Activated effector memory CD4-positive, alpha-beta T cell treated with anti-CD3 and anti-CD28 coated beads, Interleukin-2, amount 50 U/mL, for 16 hours (primary cell): ENCODE measurements at regions not wholly inside any gene's neighbourhood (a gene's known extent, or its start where the extent isn't known, plus 50 kb on each side); places are given as distances from the start of the nearest gene placed in this dataset.
"Not testable (repeated sequence)": the region's sequence is repeated elsewhere in the genome, so short reads cannot be mapped to it uniquely, and the experiment has no call there.

Experiments
- DNase-seq: peaks from one replicate; pipeline ENCODE4 v3.0.0-alpha.2; 2020

DNA sequence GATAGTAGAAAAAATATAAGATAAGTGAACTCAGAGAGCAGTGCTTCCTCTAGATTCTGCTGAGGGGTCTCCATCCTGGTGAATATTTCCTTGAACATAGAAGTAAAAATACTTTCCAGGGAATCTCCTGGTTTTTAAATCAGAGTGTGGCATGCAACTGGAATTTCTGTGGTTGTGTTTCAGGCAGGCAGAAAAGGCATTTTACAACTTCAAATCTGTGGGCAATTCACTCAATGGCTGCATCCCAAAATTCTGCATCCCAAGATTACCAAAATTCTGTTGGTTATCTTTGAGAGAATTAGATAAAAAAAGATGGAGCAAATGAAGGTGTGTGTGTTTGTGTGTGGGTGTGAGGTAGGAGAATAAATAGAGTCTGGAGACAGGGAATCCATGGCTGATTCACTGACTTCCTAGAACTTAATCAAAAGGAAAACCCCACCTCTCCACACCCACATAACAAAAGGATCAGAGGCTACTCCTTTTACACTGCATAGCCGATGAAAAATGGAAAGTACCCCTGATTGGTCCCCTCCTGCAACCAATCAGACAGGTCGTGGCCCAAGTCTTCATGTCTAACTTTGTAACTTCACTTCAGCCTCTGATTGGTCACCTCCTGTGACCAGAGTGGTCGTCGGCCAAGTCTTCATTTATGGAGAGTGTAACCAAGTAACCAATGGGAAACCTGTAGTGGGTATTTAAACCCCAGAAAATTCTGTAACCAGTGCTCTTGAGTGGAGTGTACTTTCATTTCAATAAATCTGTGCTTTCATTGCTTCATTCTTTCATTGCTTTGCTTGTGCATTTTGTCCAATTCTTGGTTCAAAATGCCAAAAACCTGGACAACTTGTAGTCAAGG lies 112.8 kb downstream of the DLEU7 start:
- no peak for DNase-seq

DNA sequence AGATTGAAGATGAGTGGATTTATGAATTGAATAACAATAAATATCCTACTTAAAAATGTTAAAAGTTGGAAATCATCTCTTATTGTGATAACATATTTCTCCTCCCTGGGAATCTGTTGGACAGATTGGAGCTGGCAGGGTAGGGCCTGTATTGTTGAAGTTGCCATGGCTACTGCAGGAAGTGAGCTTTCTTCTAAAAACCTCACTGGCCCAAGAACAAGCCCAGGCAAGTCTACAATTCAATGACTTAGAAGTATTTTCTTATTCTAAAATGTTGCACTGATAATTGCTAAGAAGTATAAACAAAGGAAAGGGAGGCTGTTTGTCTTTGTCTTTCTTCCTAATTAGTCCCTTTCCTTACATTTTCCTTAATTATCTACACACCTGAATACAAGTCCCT lies 112.1 kb downstream of the DLEU7 start:
- DNase-seq, result no peak

DNA sequence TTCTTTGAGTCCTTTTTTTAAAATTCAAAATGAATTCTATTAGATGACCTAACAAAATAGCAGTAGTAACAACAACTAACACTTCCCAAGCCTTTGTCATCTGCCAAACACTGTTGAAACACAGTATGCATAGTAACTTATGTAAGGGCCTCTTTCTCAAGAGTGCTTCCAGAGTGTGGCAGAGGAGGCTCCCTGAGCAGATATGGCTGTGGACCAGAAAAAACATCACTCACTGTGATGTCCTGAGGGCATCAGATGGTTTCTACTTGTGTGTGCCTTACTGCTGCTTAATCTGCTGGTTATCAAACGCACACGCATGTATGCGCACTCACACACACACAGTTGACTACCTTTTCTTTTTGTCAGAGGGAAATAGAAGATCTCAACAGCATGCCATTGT lies 110.8 kb downstream of the DLEU7 start:
- no peak for DNase-seq

DNA sequence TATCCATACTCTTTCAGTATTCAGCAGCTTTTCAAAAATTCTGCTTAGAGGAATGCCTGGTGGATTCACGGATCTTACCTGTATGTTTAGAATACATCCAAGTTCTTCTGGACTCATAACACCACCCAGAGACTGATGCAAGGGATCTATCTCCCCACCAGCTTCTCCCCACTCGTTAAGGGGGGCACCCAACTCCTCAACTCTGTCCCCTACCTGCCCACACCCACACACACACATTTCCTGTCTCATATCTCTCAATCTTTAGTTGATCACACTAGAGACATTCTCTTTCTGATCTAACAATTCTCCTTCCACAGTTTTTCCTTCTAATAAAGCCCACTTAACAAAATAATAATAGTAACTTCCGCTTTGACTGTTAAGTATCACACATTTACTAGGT lies 110.1 kb downstream of the DLEU7 start:
- DNase-seq, result no peak

DNA sequence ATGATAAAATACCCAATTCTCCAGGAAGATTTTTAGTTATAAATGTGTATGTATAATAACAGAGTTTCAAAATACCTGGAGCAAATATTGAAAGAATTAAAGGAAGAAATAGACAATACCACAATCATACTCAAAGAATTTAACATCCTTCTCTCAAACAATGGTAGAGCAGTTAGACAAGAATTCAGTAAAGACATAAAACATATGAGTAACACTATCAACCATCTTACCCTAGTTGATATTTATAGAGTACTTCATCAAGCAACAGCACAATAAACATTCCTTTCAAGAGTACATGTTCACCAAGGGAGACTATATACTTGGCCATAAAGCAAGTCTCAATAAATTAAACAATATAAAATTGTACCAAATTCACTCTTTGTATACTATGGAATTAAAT lies 108.4 kb downstream of the DLEU7 start:
- DNase-seq, result no peak

- DNase-seq, result no peak
Observed at GRCh38 chr13:50740052-50740741, 103.3 kb downstream of the DLEU7 start.

GRCh38 chr13:50742353-50742752 lies 101.1 kb downstream of the DLEU7 start:
- DNase-seq, result no peak

DNA sequence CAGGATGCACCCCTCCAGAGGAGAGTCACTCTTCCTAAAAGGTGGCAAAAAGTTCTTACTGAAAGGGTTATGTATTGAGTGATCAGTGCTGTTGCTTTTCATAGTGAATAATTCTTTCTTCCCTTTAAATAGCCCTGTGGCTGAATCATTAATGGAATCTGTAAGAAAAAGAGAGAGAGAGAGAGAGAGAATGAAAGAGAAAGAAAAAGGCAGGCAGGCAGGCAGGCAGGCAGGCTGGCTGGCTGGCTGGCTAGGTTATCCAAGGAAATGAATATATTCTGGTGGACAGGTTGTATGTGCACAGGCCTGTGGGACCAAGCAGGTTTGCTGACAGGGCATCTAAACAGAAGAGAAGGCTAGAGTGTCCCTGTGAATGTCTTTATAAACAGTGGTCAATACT lies 100.5 kb downstream of the DLEU7 start:
- no peak for DNase-seq

DNA sequence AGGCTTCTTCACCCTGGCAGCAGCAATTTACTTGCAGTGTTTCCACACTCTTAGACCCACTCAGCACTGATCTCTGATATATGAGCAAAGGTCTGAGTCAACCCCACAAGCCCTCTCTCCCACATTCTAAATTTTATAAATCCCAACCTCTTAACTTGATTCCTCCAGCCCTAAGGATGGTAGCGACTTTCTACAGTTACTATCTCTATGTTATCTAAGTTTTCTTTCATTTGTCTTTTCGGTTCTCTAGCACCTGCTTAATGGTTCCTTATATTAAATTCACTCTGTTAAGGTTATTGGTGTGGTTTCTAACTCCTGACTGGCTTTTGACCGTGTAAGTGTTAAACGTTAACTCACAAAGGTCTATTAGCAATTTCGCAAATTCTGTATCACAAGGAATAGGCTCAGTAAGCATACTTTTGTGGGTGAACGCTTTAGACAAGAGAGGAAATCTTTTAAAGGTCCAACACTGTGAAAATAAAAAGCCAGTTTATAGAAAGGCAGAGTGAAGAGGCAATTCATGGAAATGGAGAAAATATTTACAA lies 99.3 kb downstream of the DLEU7 start:
- no peak for DNase-seq

- DNase-seq, result no peak
Observed at GRCh38 chr13:50745542-50746115, 97.9 kb downstream of the DLEU7 start.

GRCh38 chr13:50747737-50748350 lies 95.6 kb downstream of the DLEU7 start:
- DNase-seq, result no peak

DNA sequence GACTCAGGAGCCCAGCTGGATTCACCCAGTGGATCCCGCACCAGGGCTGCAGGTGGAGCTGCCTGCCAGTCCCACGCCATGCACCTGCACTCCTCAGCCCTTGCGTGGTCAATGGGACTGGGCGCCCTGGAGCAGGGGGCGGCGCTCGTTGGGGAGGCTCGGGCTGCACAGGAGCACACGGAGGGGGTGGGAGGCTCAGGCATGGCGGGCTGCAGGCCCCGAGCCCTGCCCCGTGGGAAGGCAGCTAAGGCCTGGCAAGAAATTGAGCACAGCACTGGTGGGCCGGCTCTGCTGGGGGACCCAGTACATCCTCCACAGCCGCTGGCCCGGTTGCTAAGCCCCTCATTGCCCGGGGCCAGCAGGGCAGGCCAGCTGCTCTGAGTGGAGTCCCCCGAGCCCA lies 90.3 kb downstream of the DLEU7 start:
- not testable (repeated sequence) for DNase-seq

DNA sequence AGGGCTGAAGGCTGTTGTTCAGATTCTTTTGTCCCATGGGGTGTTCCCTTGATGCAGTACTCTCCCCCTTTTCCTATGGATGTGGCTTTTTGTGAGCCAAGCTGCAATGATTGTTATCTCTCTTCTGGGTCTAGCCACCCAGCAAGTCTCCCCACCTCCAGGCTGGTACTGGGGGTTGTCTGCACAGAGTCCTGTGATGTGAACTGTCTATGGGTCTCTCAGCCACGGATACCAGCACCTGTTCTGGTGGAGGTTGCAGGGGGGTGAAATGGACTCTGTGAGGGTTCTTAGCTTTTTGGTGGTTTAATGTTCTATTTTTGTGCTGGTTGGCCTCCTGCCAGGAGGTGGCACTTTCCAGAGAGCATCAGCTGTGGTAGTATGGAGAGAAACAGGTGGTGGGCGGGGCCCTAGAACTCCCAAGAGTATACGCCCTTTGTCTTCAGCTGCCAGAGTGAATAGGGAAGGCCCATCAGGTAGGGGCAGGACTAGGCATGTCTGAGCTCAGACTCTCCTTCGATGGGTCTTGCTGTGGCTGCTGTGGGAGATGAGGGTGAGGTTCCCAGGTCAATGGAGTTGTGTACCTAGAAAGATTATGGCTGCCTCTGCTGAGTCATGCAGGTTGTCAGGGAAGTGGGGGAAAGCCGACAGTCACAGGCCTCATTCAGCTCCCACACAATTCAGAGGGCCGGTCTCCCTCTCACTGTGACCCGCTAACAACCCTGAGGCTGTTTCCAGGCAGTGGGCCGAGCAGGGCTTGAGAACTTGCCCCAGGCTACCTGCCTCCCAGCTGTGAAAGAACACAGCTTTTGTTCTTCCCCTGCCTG lies 87.4 kb downstream of the DLEU7 start:
- DNase-seq, result not testable (repeated sequence)

DNA sequence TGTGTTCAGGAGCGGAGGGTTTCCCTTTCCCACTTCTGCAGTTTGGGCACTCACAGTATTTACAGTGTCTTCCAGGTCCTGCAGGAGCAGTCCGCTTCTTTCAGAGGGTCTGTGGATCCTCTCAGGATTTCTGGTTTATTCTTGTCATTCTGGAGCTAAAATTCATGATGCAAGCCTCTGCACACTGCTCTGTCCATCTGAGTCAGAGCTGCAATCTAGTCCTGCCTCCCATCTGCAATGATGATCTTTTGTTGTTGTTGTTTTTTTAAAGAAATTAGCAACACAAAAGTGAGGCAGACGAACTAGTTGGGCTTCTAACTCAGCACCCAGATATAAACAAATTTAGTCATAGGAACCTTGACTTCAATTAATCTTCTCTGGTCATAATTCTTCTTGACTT lies 86.5 kb downstream of the DLEU7 start:
- no peak for DNase-seq

DNA sequence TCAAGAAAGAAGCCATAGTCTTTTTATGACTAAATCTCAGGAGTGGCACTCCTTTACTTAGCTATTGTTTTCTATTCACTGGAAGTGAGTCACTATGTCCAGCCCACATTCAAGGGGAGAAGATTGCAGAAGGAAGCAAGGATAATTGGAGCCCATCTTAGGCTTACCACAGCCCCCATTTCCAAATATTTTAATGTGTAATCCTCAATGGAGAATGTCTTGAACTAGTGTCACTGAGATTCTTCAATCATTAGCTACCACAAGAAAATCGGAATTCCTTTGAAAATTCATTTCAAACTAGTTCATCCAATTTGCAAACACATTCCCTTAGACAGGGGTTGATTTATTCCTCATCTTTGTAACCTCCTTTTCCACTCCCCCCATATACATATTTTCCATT lies 84.7 kb downstream of the DLEU7 start:
- no peak for DNase-seq

GRCh38 chr13:50760751-50761150 lies 82.7 kb downstream of the DLEU7 start:
- no peak for DNase-seq

- DNase-seq, result no peak
Observed at GRCh38 chr13:50761406-50761805, 82.1 kb downstream of the DLEU7 start.

DNA sequence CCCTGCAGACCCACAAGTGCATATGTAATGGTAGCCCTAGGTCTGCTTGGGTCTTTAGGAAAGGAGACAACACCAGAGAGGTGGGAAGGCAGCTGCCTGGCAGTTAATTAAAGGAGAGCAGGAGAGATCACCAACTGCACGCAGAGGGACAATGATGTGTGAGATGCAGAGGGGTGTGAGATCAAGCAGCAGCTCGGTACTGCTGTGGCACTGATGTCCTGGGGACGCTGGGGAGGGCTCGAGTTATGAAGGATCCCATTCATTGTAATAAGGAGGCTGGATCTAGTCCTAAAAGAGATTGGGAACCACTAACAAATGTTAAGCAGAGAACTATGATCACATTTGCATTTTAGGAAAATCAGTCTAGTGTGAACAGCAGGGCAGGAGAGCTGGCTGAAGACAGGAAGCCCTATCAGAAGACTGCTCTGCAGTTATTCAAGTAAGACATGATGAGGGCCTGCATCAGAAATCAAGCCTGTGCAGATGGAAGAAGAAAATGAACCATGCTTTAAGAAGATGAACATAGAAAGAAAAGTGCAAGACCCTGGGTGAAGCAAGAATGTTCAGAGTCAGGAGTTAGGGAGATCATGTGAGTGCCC lies 80.4 kb downstream of the DLEU7 start:
- no peak for DNase-seq

DNA sequence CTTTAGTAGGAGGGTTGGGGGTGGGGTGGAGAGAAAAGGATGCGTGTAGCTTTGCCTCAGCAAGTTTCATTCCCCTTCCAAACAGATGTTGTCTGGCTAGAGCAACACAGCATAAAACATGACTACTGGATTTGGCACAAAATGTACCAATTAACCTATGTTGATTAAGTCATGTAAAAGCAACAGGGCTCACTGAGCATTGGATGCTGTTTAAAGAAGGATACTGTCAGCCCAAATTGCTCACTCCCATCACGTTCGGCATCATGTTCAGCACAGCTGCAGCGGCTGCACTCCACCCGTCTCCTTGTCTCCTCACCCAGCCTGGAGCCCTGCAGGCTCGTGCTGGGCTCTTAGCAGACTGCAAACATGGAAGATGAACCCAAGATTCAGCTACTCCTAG lies 77.5 kb downstream of the DLEU7 start:
- DNase-seq, result no peak

DNA sequence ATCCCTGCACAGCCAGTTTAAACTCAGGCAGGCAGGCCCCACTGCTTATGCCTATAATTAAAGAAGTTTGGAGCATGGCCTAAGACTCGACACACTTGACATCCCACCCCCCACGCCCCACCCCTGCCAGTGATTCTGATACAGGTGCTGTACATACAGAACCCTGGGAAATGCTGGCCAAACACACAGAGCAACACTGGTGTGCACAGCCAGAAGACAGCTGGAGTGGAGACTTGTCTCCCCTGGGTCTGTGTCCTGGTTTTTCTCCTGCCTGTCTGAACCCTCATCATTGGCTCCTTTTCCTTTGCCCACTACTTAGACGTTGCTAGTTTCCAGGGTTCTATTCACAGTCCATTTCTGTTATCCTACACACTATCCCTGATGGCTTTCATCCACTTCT lies 76.8 kb downstream of the DLEU7 start:
- no peak for DNase-seq

- DNase-seq, result not testable (repeated sequence)
Observed at GRCh38 chr13:50772881-50773280, 70.6 kb downstream of the DLEU7 start.
